ENCODE measurements at regions not wholly inside any gene's neighbourhood (a gene's known extent, or its start where the extent isn't known, plus 50 kb on each side); places are given as distances from the start of the nearest gene placed in this dataset.
"Not testable (repeated sequence)": the region's sequence is repeated elsewhere in the genome, so short reads cannot be mapped to it uniquely, and the experiment has no call there.

DNA sequence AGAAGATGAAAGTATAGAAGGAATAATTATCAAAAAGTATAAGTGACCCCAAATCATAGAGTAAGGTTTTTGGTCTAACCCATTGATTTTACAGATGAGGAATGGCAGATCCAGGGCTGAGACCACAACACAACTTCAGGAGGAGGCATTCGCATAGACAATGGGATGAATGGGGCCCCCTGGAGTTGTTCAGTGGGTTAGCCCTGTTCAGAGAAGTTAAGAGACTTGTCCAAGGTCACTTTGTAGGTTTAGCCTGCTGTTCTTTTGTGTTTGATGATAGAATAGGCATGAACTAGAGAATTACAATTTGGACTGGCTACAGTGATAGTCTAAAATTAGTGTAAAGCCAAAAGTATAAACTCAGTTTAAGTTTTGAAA lies 233.9 kb downstream of the KCNRG start:
- H3K9ac ChIP-seq (ENCODE audit: low read length): no peak overlapping the region
- peaks cover 12% of the 10 kb centered on the region for H3K4me1 ChIP-seq (ENCODE audit: control insufficient read depth, insufficient read depth, low read length)
- no peaks in the 10 kb centered on the region for H3K36me3 ChIP-seq (ENCODE audit: control insufficient read depth, insufficient read depth, low read length)
- no peaks in the 10 kb centered on the region for H3K27me3 ChIP-seq (ENCODE audit: control insufficient read depth, insufficient read depth, low read length)
- H3K4me3 ChIP-seq (ENCODE audit: low read length): no peak overlapping the region
- H3K9me3 ChIP-seq (ENCODE audit: control insufficient read depth, low read length): no peaks in the 10 kb centered on the region

DNA sequence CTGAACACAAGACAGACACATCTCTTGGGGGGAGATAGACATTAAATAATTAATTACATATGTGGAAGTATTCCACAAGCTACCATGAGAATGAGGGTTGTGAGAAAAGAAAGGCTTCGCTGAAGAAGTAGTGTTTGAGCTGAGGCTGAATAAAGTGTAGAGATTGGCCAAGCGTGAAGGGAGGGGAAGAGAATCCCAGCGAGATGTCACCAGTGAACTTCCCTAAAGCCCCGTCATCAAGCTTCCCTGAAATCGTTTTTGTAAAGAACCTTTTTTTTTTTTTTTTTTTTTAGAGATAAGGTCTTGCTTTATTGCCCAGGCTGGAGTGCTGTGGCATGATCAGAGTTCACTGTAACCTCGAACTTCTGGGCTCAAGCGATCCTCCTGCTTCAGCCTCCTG lies 235.2 kb downstream of the KCNRG start:
- Histone ChIP-seq H3K27me3 (ENCODE audit: control insufficient read depth, insufficient read depth, low read length) (no peaks in the 10 kb centered on the region), H3K36me3 (ENCODE audit: control insufficient read depth, insufficient read depth, low read length) (no peaks in the 10 kb centered on the region), H3K9ac (ENCODE audit: low read length) (no peak overlapping the region), H3K9me3 (ENCODE audit: control insufficient read depth, low read length) (no peaks in the 10 kb centered on the region), H3K4me1 (ENCODE audit: control insufficient read depth, insufficient read depth, low read length) (peaks cover under 1% of the 10 kb centered on the region), H3K4me3 (ENCODE audit: low read length) (no peak overlapping the region)

DNA sequence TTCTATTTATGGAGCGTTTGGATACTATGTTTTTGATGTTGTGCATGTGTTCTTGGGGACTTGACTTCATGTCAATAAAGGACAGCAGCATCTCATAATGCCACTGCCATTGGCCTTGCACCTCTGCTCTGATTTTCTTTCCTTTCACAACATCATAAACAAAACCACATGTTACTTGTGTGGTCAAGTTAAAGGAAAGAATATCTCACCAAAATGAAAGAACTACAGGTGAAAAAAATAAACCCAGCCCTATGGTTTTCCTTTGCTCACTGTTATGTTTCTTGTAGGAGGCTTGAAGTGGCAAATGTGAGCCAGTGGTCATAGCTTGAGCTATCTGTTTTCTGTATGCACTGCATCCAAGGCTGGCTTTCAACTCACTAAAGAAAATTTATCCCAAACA lies 240.4 kb downstream of the KCNRG start:
- Histone ChIP-seq H3K4me1 (ENCODE audit: control insufficient read depth, insufficient read depth, low read length) (no peaks in the 10 kb centered on the region), H3K36me3 (ENCODE audit: control insufficient read depth, insufficient read depth, low read length) (no peaks in the 10 kb centered on the region), H3K9me3 (ENCODE audit: control insufficient read depth, low read length) (no peaks in the 10 kb centered on the region)

DNA sequence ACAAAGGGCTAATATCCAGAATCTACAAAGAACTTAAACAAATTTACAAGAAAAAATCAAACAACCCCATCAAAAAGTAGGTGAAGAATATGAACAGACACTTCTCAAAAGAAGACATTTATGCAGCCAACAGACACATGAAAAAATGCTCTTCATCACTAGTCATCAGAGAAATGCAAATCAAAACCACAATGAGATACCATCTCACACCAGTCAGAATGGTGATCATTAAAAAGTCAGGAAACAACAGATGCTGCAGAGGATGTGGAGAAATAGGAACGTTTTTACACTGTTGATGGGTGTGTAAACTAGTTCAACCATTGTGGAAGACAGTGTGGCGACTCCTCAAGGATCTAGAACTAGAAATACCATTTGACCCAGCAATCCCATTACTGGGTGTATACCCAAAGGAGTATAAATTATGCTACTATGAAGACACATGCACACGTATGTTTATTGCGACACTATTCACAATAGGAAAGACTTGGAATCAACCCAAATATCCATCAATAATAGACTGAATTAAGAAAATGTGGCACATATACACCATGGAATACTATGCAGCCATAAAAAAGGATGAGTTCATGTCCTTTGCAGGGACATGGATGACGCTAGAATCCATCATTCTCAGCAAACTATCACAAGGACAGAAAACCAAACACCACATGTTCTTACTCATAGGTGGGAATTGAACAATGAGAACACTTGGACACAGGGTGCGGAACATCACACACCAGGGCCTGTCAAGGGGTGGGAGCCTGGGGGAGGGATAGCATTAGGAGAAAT lies 241.5 kb downstream of the KCNRG start:
- H3K9me3 ChIP-seq (ENCODE audit: control insufficient read depth, low read length); H3K9ac ChIP-seq (ENCODE audit: low read length); H3K36me3 ChIP-seq (ENCODE audit: control insufficient read depth, insufficient read depth, low read length); H3K4me1 ChIP-seq (ENCODE audit: control insufficient read depth, insufficient read depth, low read length); H3K4me3 ChIP-seq (ENCODE audit: low read length); H3K27me3 ChIP-seq (ENCODE audit: control insufficient read depth, insufficient read depth, low read length): not testable (repeated sequence)

More for the DNA sequence above, 240.4 kb downstream of the KCNRG start:
- Histone ChIP-seq H3K4me3 (ENCODE audit: low read length) (no peak overlapping the region), H3K27me3 (ENCODE audit: control insufficient read depth, insufficient read depth, low read length) (no peaks in the 10 kb centered on the region), H3K9ac (ENCODE audit: low read length) (no peak overlapping the region)

DNA sequence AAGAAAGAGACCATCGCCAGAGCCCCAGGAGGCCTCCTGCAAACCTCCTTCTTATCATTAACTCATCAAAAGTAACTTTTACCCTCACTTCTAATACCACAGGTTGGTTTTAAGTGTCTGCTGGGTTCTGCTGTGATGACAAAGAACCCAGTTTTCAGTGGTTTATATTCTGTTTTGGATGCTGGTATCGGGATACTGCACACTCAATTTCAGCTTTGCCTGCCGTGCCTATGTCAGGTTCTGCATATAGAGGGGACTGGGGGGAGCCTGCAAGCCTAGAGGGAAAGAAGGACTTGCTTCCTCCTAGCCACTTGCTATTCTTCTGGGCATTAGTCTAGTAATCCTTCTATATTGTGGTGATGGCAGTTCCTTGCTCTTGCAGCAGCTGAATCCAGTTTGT lies 242.4 kb downstream of the KCNRG start:
- H3K4me3 ChIP-seq (ENCODE audit: low read length): no peak overlapping the region
- H3K9me3 ChIP-seq (ENCODE audit: control insufficient read depth, low read length): no peaks in the 10 kb centered on the region
- H3K4me1 ChIP-seq (ENCODE audit: control insufficient read depth, insufficient read depth, low read length): no peaks in the 10 kb centered on the region
- H3K9ac ChIP-seq (ENCODE audit: low read length): no peak overlapping the region
- no peaks in the 10 kb centered on the region for H3K27me3 ChIP-seq (ENCODE audit: control insufficient read depth, insufficient read depth, low read length)
- no peaks in the 10 kb centered on the region for H3K36me3 ChIP-seq (ENCODE audit: control insufficient read depth, insufficient read depth, low read length)

DNA sequence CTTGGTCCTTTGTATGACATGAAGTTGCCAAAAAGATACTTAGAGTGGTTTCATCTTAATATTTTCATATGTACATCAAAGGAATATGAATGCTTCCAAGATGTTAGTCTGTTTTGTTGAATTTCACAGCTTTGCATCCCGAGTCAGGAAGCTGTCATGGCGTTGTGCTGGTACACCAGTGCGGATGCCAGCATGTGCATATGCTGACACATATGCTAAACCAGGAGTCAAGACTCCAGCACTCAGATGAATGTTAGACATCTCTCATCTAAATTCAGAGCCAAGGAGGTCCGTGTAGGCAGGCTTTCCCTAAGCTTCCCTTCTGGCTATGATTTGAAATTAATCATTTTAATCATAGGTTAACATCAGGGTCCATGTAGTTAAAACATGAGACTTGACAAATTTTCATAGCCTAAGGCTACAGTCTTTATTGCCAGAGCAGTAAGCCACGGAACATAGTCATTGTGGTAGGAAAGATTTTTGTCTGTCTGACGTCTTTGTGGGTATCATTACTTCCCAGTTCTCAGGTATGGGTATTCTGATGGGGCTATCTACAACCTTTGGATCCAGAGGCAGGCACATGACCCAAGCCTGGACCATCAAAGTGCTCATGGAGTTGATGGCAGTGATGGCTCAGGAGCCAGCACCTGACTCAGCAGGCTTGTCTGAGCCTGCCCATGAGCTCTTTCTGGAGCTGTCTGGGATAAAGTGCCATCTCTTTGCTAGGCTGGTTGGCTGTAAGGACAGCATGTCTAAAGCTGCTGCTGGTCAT lies 246.1 kb downstream of the KCNRG start:
- H3K9ac ChIP-seq (ENCODE audit: low read length): no peak overlapping the region

DNA sequence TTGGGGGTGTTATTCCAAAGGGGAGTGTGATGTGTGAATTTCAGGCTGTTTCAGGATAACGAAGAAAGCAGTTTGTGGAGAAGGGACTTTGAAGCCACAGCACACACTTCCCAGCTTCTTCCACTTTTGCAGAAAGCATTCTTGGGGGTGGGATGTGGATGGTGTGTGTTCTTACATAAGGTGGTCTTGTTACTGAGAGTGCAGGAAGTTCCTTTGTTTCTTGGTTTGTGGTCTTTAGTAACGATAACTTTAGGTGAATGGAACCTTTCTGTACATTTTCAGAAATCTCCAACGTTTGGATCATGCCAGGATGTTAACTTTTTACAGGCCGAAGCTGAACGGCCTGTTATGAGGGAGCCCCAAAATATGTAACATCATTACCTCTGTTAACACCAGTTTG lies 251.8 kb downstream of the KCNRG start:
- no peaks in the 10 kb centered on the region for H3K27me3 ChIP-seq (ENCODE audit: control insufficient read depth, insufficient read depth, low read length)
- no peaks in the 10 kb centered on the region for H3K9me3 ChIP-seq (ENCODE audit: control insufficient read depth, low read length)
- H3K9ac ChIP-seq (ENCODE audit: low read length): no peak overlapping the region
- H3K4me3 ChIP-seq (ENCODE audit: low read length): no peak overlapping the region
- H3K36me3 ChIP-seq (ENCODE audit: control insufficient read depth, insufficient read depth, low read length): no peaks in the 10 kb centered on the region
- H3K4me1 ChIP-seq (ENCODE audit: control insufficient read depth, insufficient read depth, low read length): no peaks in the 10 kb centered on the region

More for the DNA sequence above, 246.1 kb downstream of the KCNRG start:
- no peaks in the 10 kb centered on the region for H3K27me3 ChIP-seq (ENCODE audit: control insufficient read depth, insufficient read depth, low read length)
- H3K9me3 ChIP-seq (ENCODE audit: control insufficient read depth, low read length): no peaks in the 10 kb centered on the region
- H3K36me3 ChIP-seq (ENCODE audit: control insufficient read depth, insufficient read depth, low read length): no peaks in the 10 kb centered on the region
- no peak overlapping the region for H3K4me3 ChIP-seq (ENCODE audit: low read length)
- no peaks in the 10 kb centered on the region for H3K4me1 ChIP-seq (ENCODE audit: control insufficient read depth, insufficient read depth, low read length)

DNA sequence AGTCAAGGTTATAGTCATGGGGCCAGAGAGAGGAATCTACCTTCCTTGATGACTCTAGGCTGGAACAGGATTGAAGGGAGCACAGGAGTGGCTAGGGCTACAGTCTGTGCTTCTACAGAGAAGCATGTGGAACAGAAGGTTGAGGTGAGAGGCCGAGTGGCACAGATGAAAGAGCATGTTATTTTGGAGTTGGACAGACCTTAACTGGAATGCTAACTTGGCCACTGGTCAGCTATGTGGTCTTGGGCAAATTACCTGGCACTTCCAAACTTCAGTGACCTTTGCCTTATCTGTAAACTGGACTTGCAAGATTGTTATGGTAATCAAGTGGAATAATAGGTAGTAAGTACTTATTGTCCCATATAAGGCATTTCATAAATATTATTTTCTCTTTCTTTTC lies 252.7 kb downstream of the KCNRG start:
- Histone ChIP-seq H3K4me3 (ENCODE audit: low read length) (no peak overlapping the region), H3K9me3 (ENCODE audit: control insufficient read depth, low read length) (no peaks in the 10 kb centered on the region), H3K27me3 (ENCODE audit: control insufficient read depth, insufficient read depth, low read length) (no peaks in the 10 kb centered on the region)

DNA sequence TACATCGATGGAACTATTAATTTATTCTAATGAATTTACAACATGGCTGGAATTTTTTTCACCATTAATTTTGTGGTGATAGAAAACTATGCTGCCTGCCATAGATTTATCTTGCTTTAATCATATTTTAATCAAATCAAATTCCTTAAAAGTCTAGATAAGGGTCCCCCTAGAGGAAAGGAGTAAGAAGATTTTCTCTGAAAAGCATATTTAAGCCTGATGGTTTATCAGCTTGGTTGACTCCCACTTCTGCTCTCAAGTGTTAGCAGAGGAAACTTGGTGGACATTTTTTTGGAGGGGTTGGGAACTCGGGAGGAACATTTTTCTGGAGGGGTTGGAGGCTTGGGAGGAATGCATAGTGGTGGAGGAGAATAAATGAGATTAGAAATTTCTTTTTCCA lies 253.3 kb downstream of the KCNRG start:
- H3K9me3 ChIP-seq (ENCODE audit: control insufficient read depth, low read length): no peaks in the 10 kb centered on the region

More for the DNA sequence above, 252.7 kb downstream of the KCNRG start:
- H3K9ac ChIP-seq (ENCODE audit: low read length): no peak overlapping the region
- no peaks in the 10 kb centered on the region for H3K4me1 ChIP-seq (ENCODE audit: control insufficient read depth, insufficient read depth, low read length)
- H3K36me3 ChIP-seq (ENCODE audit: control insufficient read depth, insufficient read depth, low read length): no peaks in the 10 kb centered on the region

DNA sequence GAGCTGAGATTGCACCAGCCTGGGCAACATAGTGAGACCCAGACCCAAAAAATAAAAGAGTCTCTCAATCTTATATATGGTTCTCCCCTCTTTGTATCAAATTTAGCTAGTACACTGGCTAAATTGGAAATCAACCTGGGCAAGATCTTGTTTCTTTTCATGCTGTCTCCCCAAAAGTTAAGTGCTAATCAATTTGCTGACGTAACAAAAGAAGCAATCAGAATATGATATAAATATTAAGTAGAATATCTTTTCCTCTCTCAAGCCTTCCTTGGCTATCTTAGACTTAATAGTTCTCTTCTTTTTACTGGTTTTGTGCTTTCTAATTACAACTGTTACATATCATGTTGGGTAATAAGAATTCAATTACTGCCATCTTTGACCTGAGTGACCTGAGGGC lies 258.9 kb downstream of the KCNRG start:
- H3K36me3 ChIP-seq (ENCODE audit: control insufficient read depth, insufficient read depth, low read length): no peaks in the 10 kb centered on the region

More for the DNA sequence above, 253.3 kb downstream of the KCNRG start:
- H3K27me3 ChIP-seq (ENCODE audit: control insufficient read depth, insufficient read depth, low read length): no peaks in the 10 kb centered on the region
- H3K36me3 ChIP-seq (ENCODE audit: control insufficient read depth, insufficient read depth, low read length): no peaks in the 10 kb centered on the region
- H3K9ac ChIP-seq (ENCODE audit: low read length): no peak overlapping the region
- H3K4me1 ChIP-seq (ENCODE audit: control insufficient read depth, insufficient read depth, low read length): no peaks in the 10 kb centered on the region
- H3K4me3 ChIP-seq (ENCODE audit: low read length): no peak overlapping the region

DNA sequence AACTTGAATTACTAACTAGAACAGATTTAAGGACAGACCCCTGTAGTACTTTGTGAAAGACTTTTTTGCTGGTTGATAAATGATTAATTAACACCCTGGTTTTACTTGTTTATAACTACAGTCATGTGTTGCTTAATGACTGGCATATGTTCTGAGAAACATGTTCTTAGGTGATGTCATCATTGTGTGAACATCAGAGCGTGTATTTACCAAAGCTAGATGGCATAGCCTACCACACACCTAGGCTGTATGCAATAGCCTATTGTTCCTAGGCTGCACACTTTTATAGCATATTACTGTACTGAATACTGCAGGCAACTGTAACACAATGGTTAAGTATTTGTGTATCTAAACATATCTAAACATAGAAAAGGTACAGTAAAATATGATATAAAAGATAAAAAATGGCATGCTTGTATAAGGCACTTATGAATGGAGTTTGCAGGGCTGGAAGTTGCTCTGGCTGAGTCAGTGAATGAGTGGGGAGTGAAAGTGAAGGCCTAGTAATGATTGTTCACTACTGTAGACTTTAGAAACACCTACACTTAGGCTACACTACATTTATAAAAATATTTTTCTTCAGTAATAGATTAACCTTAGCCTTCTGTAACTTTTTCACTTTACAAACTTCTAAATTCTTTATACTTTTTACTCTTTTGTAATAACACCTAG lies 260.3 kb downstream of the KCNRG start:
- no peaks in the 10 kb centered on the region for H3K27me3 ChIP-seq (ENCODE audit: control insufficient read depth, insufficient read depth, low read length)
- H3K9me3 ChIP-seq (ENCODE audit: control insufficient read depth, low read length): no peaks in the 10 kb centered on the region
- no peak overlapping the region for H3K4me3 ChIP-seq (ENCODE audit: low read length)
- H3K4me1 ChIP-seq (ENCODE audit: control insufficient read depth, insufficient read depth, low read length): no peaks in the 10 kb centered on the region
- no peak overlapping the region for H3K9ac ChIP-seq (ENCODE audit: low read length)
- H3K36me3 ChIP-seq (ENCODE audit: control insufficient read depth, insufficient read depth, low read length): no peaks in the 10 kb centered on the region

More for the DNA sequence above, 258.9 kb downstream of the KCNRG start:
- no peak overlapping the region for H3K9ac ChIP-seq (ENCODE audit: low read length)
- no peaks in the 10 kb centered on the region for H3K27me3 ChIP-seq (ENCODE audit: control insufficient read depth, insufficient read depth, low read length)
- no peaks in the 10 kb centered on the region for H3K9me3 ChIP-seq (ENCODE audit: control insufficient read depth, low read length)
- H3K4me1 ChIP-seq (ENCODE audit: control insufficient read depth, insufficient read depth, low read length): no peaks in the 10 kb centered on the region
- no peak overlapping the region for H3K4me3 ChIP-seq (ENCODE audit: low read length)

DNA sequence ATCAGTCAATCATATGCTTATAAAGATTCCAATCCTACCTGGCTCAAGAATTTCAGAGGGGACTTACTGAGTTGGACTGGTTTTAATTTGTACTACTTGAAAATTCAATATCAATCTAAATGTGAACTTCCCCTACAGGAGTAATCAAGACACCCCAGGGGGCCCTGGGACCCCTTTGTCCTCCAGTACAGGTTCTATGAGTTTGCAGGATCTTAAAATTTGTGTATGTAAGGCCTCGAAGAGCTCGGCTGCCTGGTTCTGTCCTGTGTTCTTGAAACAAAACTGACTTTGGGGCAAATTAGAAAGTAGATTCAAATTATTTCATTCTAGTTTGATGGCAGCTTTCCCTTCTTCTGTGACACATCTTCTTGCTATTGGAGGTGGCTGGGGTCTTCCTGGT lies 261.3 kb downstream of the KCNRG start:
- no peak overlapping the region for H3K9ac ChIP-seq (ENCODE audit: low read length)
- H3K36me3 ChIP-seq (ENCODE audit: control insufficient read depth, insufficient read depth, low read length): no peaks in the 10 kb centered on the region
- H3K4me3 ChIP-seq (ENCODE audit: low read length): no peak overlapping the region
- no peaks in the 10 kb centered on the region for H3K9me3 ChIP-seq (ENCODE audit: control insufficient read depth, low read length)
- no peaks in the 10 kb centered on the region for H3K27me3 ChIP-seq (ENCODE audit: control insufficient read depth, insufficient read depth, low read length)
- H3K4me1 ChIP-seq (ENCODE audit: control insufficient read depth, insufficient read depth, low read length): no peaks in the 10 kb centered on the region
